HG03432 (cell line): ENCODE measurements at regions not wholly inside any gene's neighbourhood (a gene's known extent, or its start where the extent isn't known, plus 50 kb on each side); places are given as distances from the start of the nearest gene placed in this dataset.
"Not testable (repeated sequence)": the region's sequence is repeated elsewhere in the genome, so short reads cannot be mapped to it uniquely, and the experiment has no call there.

Experiments
- ATAC-seq: cut with Tn5 transposase; IDR thresholded peaks from one replicate; pipeline ENCODE4 v1.9.1; 2021; ENCODE audit warnings: mild to moderate bottlenecking, moderate library complexity; ENCODE audit not compliant: unreplicated experiment

DNA sequence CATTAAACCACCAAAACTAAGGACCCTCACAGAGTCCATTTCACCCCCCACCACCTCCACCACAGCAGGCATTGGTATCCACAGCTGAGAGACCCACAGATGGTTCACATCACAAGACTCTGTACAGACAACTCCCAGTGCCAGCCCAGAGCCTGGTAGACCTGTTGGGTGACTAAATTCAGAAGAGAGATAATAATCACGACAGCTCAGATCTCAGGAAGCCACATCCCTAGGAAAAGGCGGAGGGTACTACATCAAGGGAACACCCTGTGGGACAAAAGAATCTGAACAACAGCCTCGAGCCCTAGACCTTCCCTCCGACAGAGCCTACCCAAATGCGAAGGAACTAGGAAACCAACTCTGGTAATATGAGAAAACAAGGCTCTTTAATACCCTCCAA, 51.4 kb upstream of the TMEM45B start:
- not testable (repeated sequence) for ATAC-seq
